LHCN-M2 (cell line): ENCODE measurements at regions not wholly inside any gene's neighbourhood (a gene's known extent, or its start where the extent isn't known, plus 50 kb on each side); places are given as distances from the start of the nearest gene placed in this dataset.
A peak's percentile ranks its signal among the peaks of the same experiment; 100 is the strongest.
"Not testable (repeated sequence)": the region's sequence is repeated elsewhere in the genome, so short reads cannot be mapped to it uniquely, and the experiment has no call there.

ENCODE experiments used
- DNase-seq: peaks from one replicate; pipeline ENCODE4 v3.0.0-alpha.2; 2012; ENCODE audit warnings: low read depth

DNA sequence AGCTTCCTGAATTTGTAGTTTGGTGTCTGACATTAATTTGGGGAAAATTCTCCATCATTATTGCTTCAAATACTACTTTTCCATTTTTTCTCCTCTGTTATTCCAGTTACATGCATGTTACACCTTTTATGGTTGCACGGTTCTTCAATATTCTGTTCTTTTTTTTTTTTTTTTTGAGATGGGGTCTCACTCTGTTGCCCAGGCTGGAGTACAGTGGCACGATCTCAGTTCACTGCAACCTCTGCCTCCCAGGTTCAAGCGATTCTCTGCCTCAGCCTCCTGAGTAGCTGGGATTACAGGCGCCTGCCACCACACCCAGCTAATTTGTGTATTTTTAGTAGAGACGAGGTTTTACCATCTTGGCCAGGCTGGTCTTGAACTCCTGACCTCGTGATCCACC lies 109.4 kb upstream of the XIST start:
- not testable (repeated sequence) for DNase-seq

DNA sequence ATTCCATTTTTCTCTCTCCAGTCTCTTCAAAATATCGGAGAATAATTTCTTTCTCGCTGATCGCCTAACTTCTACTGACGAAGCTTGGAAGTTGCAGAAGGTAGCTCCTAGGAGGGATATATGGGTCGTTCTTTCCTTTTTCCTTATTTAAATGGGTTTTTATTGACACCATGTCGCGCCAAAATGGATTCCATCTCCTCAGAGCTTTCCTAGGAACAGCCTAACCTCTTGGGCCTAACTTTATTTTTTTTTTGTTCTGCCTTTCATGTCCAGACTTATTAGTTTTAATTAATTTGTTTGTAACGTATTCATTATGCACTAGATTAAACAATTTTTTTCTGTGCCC lies 92.0 kb upstream of the XIST start:
- no peak for DNase-seq

DNA sequence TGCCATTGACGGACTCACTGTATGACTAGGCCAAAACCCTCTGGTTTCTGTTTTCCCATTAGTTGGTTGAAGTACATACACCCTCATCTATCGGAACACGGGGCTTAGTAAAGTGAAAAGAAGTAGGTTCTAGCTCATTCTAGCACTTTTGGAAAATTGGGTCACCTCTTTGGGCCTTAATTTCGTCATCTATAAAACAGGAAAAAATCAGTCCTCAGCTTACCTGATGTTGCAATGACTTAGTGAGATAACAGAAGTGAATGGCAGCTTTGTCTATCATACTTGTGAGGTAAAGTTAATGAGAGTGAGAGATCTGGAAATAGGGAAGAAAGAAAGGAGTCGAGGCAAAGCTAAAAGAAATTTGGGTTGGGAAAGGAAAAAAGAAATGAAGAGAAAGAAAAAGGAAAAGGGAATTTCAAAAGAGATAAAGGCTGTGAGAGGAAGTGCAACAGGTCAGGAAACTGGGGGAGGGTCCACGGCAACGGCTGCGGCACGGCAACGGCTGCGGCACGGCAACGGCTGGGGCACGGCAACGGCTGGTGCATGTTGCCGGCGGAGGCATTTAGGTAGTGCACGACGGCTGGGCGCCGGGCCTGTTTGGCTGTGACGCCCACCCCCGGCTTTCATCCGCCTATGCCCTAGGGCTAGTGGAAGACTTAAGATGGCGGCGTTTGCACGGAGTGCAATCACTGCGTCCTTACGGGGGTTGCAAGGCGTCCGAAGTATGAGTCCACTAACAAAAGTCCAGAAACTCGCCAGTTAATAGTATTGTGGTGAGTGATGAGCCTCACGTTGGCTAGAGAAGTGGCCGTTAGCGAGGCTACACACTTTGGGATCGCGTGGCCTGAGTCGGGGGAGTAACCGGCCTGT lies 91.4 kb upstream of the XIST start:
- DNase-seq: peak; percentile 76

DNA sequence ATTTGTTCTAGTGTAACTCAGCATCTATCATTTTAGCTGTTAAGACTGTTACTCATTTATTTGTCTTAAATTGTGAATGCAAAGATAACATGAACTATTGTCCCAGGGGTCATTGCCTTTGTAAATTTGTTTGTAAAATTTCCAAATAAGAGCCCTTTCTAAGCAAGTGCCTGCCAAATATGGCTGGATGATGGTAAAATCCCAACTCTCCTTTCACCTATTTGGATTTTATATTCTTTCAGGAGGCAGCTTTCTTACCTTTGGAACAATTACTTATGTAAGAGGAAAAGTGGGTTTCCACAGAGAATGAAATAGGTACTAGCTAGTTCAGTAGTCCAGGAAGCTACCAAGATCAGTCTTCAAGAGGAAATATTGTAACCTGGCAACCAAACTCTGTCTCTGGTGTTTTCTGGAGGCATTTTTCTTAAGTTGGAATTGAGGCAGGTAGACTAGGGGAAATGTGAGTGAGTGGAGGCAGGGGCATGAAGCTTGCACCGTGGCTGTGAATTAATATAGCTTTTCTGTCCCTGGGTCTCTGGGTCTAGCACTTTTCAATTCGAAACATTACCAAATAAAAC lies 88.5 kb upstream of the XIST start:
- no peak for DNase-seq

DNA sequence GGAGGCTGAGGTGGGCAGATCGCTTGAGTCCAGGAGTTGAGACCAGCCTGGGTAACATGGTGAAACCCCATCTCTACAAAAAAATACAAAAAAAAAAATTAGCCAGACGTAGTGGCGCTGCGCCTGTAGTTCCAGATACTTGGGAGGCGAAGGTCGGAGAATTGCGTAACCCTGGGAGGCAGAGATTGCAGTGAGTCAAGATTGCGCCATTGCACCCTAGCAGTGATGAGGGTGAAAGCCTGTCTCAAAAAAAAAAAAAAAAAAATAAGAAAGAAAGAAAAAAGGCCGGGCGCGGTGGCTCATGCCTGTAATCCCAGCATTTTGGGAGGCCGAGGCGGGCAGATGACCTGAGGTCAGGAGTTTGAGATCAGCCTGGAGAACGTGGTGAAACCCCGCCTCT lies 85.3 kb upstream of the XIST start:
- not testable (repeated sequence) for DNase-seq

DNA sequence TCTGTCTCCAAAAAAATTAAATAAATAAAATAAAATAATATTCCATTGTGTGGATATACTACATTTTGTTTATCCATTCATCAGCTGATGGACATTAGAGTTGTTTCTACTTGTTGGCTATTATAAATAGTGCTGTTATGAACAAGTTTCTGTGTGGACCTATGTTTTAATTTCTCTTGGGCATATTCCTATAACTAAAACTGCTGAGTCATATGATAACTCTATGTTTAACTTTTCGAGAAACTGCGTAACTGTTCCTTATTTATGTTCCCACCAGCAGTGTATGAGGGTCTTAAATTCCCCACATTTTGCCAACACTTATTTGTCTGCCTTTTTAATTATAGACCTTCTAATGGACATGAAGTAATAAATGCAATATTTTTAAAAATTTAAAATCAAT lies 80.0 kb upstream of the XIST start:
- no peak for DNase-seq

DNA sequence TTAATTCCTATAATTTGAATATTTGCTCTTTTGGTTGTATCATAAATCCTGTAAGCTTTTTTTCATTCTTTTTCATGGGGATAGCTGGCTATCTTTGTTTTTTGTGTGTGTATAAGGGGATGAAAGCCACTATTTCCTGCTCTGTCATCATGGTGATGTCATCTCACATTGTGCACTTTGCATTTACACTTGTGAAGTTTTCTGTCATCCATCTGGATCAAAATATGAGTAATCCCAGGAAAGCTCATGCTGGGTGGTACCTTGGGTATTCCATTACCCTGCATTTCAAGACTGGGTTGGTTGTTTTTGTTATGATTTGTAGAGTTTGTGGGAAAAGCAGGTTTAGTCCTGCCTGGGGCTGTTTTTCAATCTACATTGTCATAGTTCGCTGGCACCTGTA lies 77.8 kb upstream of the XIST start:
- DNase-seq: no peak

DNA sequence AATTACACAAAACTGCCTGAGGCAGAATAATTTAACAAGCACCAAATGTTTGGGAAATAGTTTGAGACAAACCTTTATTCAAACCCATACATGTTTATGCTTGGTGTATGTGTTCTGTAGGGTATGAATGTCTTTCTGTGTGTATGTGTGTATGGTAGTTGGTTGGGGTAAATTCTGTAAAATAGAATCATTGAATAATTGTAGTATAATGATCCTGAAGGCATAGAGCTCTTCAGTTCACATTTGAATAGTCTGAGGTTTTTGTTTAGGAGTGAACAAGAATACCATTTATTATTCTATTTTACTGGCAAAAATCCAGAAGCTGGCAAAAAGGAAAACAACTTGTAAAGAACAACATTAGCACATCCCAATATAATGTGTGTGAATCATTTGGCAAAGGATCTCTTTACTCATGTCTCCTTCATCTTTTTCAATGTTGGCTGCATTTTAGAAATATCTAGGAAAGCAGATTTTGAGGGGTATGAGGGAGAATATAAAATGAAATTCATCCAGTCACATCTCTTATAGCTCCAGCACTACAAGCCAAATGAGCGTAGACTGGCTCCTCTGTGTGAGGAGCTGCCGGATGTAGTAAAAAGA lies 70.4 kb upstream of the XIST start:
- DNase-seq: peak; percentile 52

DNA sequence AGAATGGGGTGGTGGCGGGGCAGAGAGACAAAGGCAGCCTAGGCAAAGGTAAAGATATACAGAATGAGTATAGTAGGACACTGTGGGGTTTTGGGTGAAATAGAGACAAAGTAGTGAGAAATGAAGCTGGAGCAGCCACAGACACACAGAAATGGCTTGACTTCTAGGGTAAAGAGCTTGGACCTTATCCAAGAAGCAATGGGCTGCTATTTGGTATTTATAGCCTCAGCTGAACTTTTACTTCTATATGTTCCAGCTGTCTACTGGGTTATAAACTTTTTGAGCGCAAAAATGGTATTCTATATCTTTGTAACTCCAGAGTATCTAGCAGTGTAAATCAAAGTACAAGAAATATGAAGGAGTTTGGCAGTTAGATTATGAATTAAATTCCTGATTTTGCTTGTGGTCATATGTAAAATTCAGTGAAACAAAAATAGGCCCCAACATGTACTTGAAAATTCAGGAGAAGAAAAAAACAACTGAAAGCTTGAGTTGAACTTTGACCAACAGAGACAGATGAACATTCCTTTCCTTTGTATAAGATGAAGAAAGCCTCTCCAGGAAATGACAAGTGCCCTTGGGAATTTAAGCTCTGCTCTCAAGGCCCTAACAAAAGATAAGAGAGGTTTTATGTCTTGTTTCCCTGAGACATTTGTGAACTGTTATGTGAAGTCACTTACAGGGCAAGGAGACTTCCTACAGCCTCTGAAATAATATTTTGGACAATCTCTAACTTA lies 64.6 kb upstream of the XIST start:
- peak; percentile 91 for DNase-seq

DNA sequence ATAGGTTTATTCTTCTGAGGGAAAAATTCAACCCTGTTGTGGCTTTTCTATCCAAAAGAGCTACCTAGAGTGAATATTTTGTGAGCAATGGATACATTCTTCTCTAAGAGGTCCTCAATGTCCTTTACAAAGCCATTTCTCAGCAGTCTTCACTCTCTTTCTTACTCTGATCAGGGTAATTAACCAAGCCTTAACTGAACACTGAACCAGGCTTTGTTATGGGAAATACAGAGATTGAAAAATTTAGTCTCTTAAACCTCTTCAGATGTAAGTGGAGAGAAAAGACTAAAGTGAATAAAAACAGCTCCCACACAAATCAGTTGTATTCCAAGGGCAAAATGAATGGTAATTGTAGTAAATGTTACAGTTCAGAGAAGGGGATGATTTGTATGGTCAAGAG lies 64.0 kb upstream of the XIST start:
- no peak for DNase-seq

DNA sequence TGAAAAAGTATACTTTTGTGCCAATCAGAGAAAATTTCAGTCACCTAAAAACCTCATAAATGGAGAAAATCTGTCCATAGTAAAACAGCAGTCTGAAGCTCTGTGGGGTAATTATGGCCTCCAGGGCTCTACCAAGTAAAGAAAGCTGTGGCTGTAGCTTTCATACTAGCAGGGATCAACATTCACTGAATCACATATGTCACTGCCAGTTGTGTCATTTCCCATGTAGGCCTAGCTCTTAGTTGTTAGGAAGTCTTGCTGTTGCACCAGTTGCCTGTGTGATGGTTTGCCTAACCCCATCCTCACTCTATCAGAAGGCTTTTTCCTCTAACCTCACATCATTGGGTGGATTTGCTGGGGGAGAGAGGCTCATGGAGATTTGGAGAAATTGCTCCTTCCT lies 62.3 kb upstream of the XIST start:
- DNase-seq: not testable (repeated sequence)

DNA sequence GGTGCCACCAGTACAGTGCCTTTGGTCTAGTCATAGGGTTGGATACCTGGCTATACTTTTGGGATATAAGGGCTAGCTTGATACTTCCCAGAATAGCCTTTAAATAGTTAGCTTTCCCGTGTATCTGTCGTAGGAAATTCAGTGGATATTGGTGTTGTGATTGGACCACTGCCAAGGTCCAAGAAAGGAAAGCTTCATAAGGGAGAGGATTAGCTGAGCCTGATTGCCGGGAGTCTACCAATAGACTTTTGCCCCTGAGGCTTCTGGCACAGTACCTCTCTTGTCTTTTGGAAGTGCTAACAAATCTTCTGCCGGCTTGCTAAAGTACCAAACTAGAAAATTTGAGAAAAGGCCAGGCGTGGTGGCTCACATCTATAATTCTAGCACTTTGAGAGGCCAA lies 61.1 kb upstream of the XIST start:
- DNase-seq: peak; percentile 49

DNA sequence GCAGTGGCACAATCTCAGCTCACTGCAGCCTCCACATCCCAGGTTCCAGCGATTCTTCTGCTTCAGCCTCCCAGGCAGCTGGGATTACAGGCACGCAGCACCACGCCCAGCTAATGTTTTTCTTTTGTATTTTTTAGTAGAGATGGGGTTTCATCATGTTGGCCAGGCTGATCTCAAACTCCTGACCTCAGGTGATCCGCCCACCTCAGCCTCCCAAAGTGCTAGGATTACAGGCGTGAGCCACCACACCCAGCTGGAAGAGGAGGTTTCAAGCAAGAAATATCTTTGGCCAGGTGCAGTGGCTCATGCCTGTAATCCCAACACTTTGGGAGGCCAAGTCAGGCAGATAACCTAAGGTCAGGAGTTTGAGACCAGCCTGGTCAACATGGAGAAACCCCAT lies 59.4 kb upstream of the XIST start:
- DNase-seq: not testable (repeated sequence)

DNA sequence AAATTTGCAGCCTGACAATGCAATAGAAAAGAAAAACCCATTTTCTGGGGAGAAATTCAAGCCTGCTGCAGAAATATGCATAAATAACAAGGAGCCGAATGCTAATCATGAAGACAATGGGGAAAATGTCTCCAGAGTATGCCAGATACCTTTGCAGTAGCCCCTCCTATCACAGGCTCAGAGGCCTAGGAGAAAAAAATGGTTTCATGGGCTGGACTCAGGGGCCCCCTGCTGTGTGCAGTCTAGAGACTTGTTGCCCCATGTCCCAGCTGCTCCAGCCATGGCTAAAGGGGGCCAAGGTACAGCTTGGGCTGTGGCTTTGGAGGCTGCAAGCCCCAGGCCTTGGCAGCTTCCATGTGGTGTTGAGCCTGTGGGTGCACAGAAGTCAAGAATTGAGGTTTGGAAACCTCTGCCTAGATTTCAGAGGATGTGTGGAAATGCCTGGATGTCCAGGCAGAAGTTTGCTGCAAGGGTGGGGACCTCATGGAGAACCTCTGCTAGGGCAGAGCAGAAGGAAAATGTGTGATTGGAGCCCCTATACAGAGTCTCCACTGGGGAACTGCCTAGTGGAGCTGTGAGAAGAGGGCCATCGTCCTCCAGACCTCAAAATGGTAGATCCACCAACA lies 53.3 kb upstream of the XIST start:
- DNase-seq: not testable (repeated sequence)

DNA sequence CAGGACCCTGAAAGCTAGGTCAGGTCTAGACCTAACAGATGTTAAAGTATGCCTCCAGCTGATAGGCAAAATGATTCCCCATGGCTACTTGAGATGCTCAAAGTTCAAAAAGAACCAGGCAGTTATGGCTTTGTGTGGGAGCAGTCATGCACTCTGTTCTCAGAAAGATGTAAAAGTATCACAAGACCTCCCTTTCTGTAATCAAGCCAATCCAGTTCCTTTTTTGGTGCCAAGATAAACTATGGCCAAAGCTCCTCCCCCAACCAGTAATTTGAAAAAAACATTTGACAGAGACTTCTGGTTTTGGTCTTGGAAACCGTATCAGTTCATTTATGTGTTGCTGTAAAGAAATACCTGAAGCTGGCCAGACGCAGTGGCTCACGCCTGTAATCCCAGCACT lies 51.4 kb upstream of the XIST start:
- DNase-seq: no peak
